A673 (cell line): ENCODE measurements at regions not wholly inside any gene's neighbourhood (a gene's known extent, or its start where the extent isn't known, plus 50 kb on each side); places are given as distances from the start of the nearest gene placed in this dataset.

Experiments used
- BruUV-seq: library from RNA; stranded (reverse); fragments of 400-500 nt; replicated peaks from 2 replicates; lab custom pipeline; 2021; lab: Mats Ljungman, UMichigan
- CTCF ChIA-PET: fragments of 300-600 bp; sonication (Branson Sonifier 250); formaldehyde crosslinking; loops from one replicate; lab custom pipeline; 2022; ENCODE audit warnings: antibody characterized with exemption; lab: Charles Lee
- POLR2A ChIA-PET: fragments of 300-600 bp; sonication (Branson Sonifier 250); formaldehyde crosslinking; loops from one replicate; lab custom pipeline; 2022; ENCODE audit warnings: antibody characterized with exemption; ENCODE audit not compliant: low non-redundant PET; lab: Charles Lee
- DNase-seq: peaks from one replicate; pipeline ENCODE4 v3.0.0-alpha.2; 2015; ENCODE audit warnings: low spot score
- H3K27ac ChIP-seq: fragments of 200-600 bp; sonication (generic); 2 replicates; pipeline ENCODE4 v1.5.1; 2016; ENCODE audit warnings: mixed run types, low read depth, mild to moderate bottlenecking, mixed read lengths, antibody characterized with exemption, low read length; ENCODE audit not compliant: poor library complexity, severe bottlenecking
- H3K27me3 ChIP-seq: fragments of 200-600 bp; sonication (generic); replicated peaks from 2 replicates; pipeline ENCODE4 v1.6.1; 2017; ENCODE audit warnings: mixed run types, low read depth, mild to moderate bottlenecking, mixed read lengths, antibody characterized with exemption, low read length; ENCODE audit not compliant: insufficient read depth, poor library complexity
- H3K36me3 ChIP-seq: fragments of 200-600 bp; sonication (generic); 2 replicates; pipeline ENCODE4 v1.6.1; 2016; ENCODE audit warnings: mixed run types, mild to moderate bottlenecking, mixed read lengths, antibody characterized with exemption, low read length; ENCODE audit not compliant: insufficient read depth, poor library complexity, severe bottlenecking
- H3K4me1 ChIP-seq: fragments of 200-600 bp; sonication (generic); 2 replicates; pipeline ENCODE4 v1.6.1; 2017; ENCODE audit warnings: mixed run types, mild to moderate bottlenecking, mixed read lengths, antibody characterized with exemption, low read length; ENCODE audit not compliant: insufficient read depth, poor library complexity, severe bottlenecking
- H3K4me3 ChIP-seq: fragments of 200-600 bp; sonication (generic); 2 replicates; pipeline ENCODE4 v1.5.1; 2016; ENCODE audit warnings: low read depth, mixed run types, mild to moderate bottlenecking, mixed read lengths, low read length; ENCODE audit not compliant: poor library complexity, severe bottlenecking
- H3K9me3 ChIP-seq: fragments of 200-600 bp; sonication (generic); 2 replicates; pipeline ENCODE4 v1.6.1; 2016; ENCODE audit warnings: mixed run types, low read depth, mild to moderate bottlenecking, mixed read lengths, antibody characterized with exemption, low read length; ENCODE audit not compliant: poor library complexity, severe bottlenecking
- EZH2 ChIP-seq: fragments of 200-600 bp; sonication (generic); IDR thresholded peaks from 2 replicates; pipeline ENCODE4 v1.6.1; 2017; ENCODE audit warnings: borderline replicate concordance, low read depth, mild to moderate bottlenecking, mixed read lengths, antibody characterized with exemption, low read length; ENCODE audit not compliant: poor library complexity, severe bottlenecking
- intact Hi-C: fragments of 100-400 bp; cut with micrococcal nuclease; formaldehyde crosslinking; loops from one replicate; pipeline ENCODE4 v1.10.0; 2022; ENCODE audit not compliant: unreplicated experiment
- TF ChIP-seq, protein P1 (sequence below): fragments of 300-800, 200-600 bp; sonication (generic); conservative IDR thresholded peaks from 2 replicates; pipeline ENCODE4 v1.5.1; 2017; ENCODE audit warnings: low read depth, mild to moderate bottlenecking, antibody characterized with exemption, low read length, moderate library complexity, mixed read lengths

DNA sequence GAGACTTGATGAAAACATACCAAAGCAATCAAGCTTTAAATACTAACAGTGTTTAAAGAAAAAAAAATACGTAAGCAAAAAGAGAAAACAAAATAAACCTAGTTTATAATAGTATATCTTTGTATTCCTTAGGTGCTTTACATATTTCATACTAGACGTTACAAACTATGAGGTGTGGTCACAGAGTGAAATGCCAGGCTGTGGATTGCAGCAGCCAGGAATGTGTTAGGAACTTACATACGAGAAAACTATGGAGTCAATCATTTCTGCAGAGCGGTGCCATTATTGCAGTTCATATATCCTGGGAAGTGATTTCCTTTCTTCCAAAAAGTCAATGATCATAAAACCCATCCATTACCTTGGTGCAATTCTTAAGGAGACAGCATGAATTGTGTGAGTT, 443.6 kb upstream of the GRAMD2B start:
- Histone ChIP-seq H3K4me3 (no peak overlapping the region), H3K36me3 (no peaks in the 10 kb centered on the region), H3K27ac (no peak overlapping the region), H3K4me1 (no peaks in the 10 kb centered on the region), H3K9me3 (no peaks in the 10 kb centered on the region), H3K27me3 (peaks cover 28% of the 10 kb centered on the region)
- TF ChIP-seq, protein P1, sequence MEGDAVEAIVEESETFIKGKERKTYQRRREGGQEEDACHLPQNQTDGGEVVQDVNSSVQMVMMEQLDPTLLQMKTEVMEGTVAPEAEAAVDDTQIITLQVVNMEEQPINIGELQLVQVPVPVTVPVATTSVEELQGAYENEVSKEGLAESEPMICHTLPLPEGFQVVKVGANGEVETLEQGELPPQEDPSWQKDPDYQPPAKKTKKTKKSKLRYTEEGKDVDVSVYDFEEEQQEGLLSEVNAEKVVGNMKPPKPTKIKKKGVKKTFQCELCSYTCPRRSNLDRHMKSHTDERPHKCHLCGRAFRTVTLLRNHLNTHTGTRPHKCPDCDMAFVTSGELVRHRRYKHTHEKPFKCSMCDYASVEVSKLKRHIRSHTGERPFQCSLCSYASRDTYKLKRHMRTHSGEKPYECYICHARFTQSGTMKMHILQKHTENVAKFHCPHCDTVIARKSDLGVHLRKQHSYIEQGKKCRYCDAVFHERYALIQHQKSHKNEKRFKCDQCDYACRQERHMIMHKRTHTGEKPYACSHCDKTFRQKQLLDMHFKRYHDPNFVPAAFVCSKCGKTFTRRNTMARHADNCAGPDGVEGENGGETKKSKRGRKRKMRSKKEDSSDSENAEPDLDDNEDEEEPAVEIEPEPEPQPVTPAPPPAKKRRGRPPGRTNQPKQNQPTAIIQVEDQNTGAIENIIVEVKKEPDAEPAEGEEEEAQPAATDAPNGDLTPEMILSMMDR = no peak
- no peak for TF ChIP-seq EZH2
- intact Hi-C loops = no loop called here
- ChIA-PET POLR2A (no interaction called here), CTCF (no interaction called here)
- BruUV-seq = no TSS peak
- DNase-seq = no peak

DNA sequence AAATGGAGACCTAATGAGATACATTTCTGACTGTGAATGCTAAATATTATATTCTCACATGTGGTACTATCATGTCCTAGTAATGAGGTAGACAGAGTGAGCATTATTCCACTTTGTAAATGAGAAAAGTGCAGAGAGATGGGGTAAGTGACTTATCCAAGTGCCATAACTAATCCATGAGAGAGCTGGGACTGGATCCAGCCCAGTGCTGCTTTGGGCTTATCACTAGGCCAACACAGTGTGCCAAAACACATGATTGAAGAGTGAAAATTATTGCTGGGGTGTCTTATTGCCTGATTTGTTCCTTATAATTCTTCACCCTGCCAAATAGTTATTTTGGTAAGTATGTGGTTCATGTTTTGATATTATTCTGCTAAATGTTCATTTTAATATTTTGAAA, 442.2 kb upstream of the GRAMD2B start:
- no peaks in the 10 kb centered on the region for H3K9me3 ChIP-seq
- POLR2A ChIA-PET = no interaction called here
- H3K36me3 ChIP-seq = no peaks in the 10 kb centered on the region
- DNase-seq = no peak
- no peak overlapping the region for H3K27ac ChIP-seq
- CTCF ChIA-PET = no interaction called here
- H3K27me3 ChIP-seq = peaks cover 15% of the 10 kb centered on the region
- intact Hi-C loops = no loop called here
- no TSS peak for BruUV-seq
- H3K4me1 ChIP-seq = no peaks in the 10 kb centered on the region
- H3K4me3 ChIP-seq = no peak overlapping the region
- TF ChIP-seq, protein P1 = no peak
- TF ChIP-seq EZH2 = no peak

DNA sequence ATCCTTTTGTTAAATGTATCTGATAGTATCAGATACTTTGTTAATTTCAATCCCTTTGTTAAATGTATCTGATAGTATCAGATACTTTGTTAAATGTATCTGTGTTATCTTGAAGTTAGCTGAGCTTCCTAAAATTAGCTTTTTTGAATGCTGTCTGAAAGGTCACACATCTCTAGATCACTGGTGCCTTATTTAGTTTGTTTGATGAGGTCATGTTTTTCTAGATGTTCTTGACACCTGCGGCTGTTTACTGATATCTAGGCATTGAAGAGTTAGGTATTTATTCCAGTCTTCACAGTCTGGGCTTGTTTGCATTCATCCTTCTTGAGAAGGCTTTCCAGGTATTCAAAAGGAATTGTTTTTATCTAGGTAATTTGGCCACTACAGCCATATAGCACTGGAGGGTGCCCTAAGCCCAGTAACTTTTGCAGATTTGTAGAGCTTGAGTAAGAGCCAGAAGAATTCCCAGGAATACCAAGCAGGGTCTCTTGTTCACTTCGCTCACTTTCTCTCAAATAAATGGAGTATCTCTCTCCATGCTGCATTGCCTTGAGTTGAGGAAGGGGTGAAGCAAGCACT, 435.4 kb upstream of the GRAMD2B start:
- Histone ChIP-seq H3K4me1 (no peaks in the 10 kb centered on the region), H3K4me3 (no peak overlapping the region), H3K36me3 (no peaks in the 10 kb centered on the region), H3K9me3 (no peaks in the 10 kb centered on the region), H3K27me3 (no peaks in the 10 kb centered on the region), H3K27ac (no peak overlapping the region)
- no TSS peak for BruUV-seq
- TF ChIP-seq, protein P1 = no peak
- TF ChIP-seq EZH2 = no peak
- intact Hi-C loops = no loop called here
- ChIA-PET POLR2A (no interaction called here), CTCF (no interaction called here)
- no peak for DNase-seq
